HEK293 (cell line): ENCODE measurements at regions not wholly inside any gene's neighbourhood (a gene's known extent, or its start where the extent isn't known, plus 50 kb on each side); places are given as distances from the start of the nearest gene placed in this dataset.

Experiments used
- FEZF1 ChIP-seq: fragments of 450-650 bp; formaldehyde crosslinking; IDR thresholded peaks from 2 replicates; pipeline ENCODE4 v1.5.1; 2016; ENCODE audit warnings: missing biosample characterization, missing genetic modification characterization
- GLIS1 ChIP-seq: fragments of 450-650 bp; formaldehyde crosslinking; IDR thresholded peaks from 2 replicates; pipeline ENCODE4 v1.5.1; 2016; ENCODE audit warnings: missing biosample characterization, missing genetic modification characterization
- HOXD13 ChIP-seq: sonication (generic); formaldehyde crosslinking; IDR thresholded peaks from 2 replicates; pipeline ENCODE4 v1.8.0; 2022; ENCODE audit warnings: missing genetic modification reagents, borderline replicate concordance
- KLF1 ChIP-seq: fragments of 450-650 bp; formaldehyde crosslinking; IDR thresholded peaks from 2 replicates; pipeline ENCODE4 v1.5.1; 2016; ENCODE audit warnings: missing biosample characterization, missing genetic modification characterization
- KLF16 ChIP-seq: fragments of 450-650 bp; formaldehyde crosslinking; IDR thresholded peaks from 2 replicates; pipeline ENCODE4 v1.5.1; 2017; ENCODE audit warnings: missing biosample characterization, missing genetic modification characterization
- KLF8 ChIP-seq: fragments of 450-650 bp; formaldehyde crosslinking; IDR thresholded peaks from 2 replicates; pipeline ENCODE4 v1.5.1; 2016; ENCODE audit warnings: missing biosample characterization, missing genetic modification characterization
- OSR2 ChIP-seq: fragments of 450-650 bp; formaldehyde crosslinking; IDR thresholded peaks from 2 replicates; pipeline ENCODE4 v1.5.1; 2016; ENCODE audit warnings: missing biosample characterization, missing genetic modification characterization
- PRDM1 ChIP-seq: fragments of 450-650 bp; formaldehyde crosslinking; IDR thresholded peaks from 2 replicates; pipeline ENCODE4; 2016; ENCODE audit warnings: missing biosample characterization, missing genetic modification characterization
- SP7 ChIP-seq: fragments of 450-650 bp; formaldehyde crosslinking; IDR thresholded peaks from 2 replicates; pipeline ENCODE4 v1.5.1; 2016; ENCODE audit warnings: missing biosample characterization, missing genetic modification characterization
- TCF7L2 ChIP-seq: IDR thresholded peaks from 2 replicates; pipeline ENCODE4 v1.6.1; 2011; ENCODE audit warnings: low read depth, mild to moderate bottlenecking, inconsistent platforms, low read length, moderate library complexity, borderline replicate concordance
- YY1 ChIP-seq: fragments of 450-650 bp; formaldehyde crosslinking; IDR thresholded peaks from 2 replicates; pipeline ENCODE4 v1.5.1; 2018; ENCODE audit warnings: missing biosample characterization, missing genetic modification characterization
- ZFP3 ChIP-seq: fragments of 450-650 bp; formaldehyde crosslinking; IDR thresholded peaks from 2 replicates; pipeline ENCODE4 v1.5.1; 2016; ENCODE audit warnings: low read depth, missing biosample characterization, missing genetic modification characterization
- ZNF155 ChIP-seq: fragments of 450-650 bp; formaldehyde crosslinking; IDR thresholded peaks from 2 replicates; pipeline ENCODE4 v1.5.1; 2016; ENCODE audit warnings: missing biosample characterization, missing genetic modification characterization
- ZNF239 ChIP-seq: fragments of 450-650 bp; formaldehyde crosslinking; IDR thresholded peaks from 2 replicates; pipeline ENCODE4 v1.5.1; 2016; ENCODE audit warnings: missing biosample characterization, missing genetic modification characterization
- ZNF292 ChIP-seq: fragments of 450-650 bp; formaldehyde crosslinking; IDR thresholded peaks from 2 replicates; pipeline ENCODE4 v1.5.1; 2016; ENCODE audit warnings: low read depth, missing biosample characterization, missing genetic modification characterization, borderline replicate concordance
- ZNF335 ChIP-seq: fragments of 450-650 bp; formaldehyde crosslinking; conservative IDR thresholded peaks from 2 replicates; pipeline ENCODE4 v1.5.1; 2016; ENCODE audit warnings: missing biosample characterization, missing genetic modification characterization
- ZNF341 ChIP-seq: fragments of 450-650 bp; formaldehyde crosslinking; IDR thresholded peaks from 2 replicates; pipeline ENCODE4; 2016; ENCODE audit warnings: low read depth, missing biosample characterization, missing genetic modification characterization
- ZNF354C ChIP-seq: fragments of 450-650 bp; formaldehyde crosslinking; IDR thresholded peaks from 2 replicates; pipeline ENCODE4 v1.5.1; 2016; ENCODE audit warnings: missing biosample characterization, missing genetic modification characterization, low read depth, borderline replicate concordance
- ZNF398 ChIP-seq: fragments of 450-650 bp; formaldehyde crosslinking; IDR thresholded peaks from 2 replicates; pipeline ENCODE4 v1.5.1; 2017; ENCODE audit warnings: missing biosample characterization, missing genetic modification characterization
- ZNF423 ChIP-seq: fragments of 450-650 bp; formaldehyde crosslinking; IDR thresholded peaks from 2 replicates; pipeline ENCODE4 v1.5.1; 2016; ENCODE audit warnings: missing biosample characterization, missing genetic modification characterization
- ZNF514 ChIP-seq: fragments of 450-650 bp; formaldehyde crosslinking; IDR thresholded peaks from 2 replicates; pipeline ENCODE4 v1.5.1; 2016; ENCODE audit warnings: missing biosample characterization, missing genetic modification characterization
- ZNF529 ChIP-seq: fragments of 450-650 bp; formaldehyde crosslinking; IDR thresholded peaks from 2 replicates; pipeline ENCODE4 v1.5.1; 2017; ENCODE audit warnings: missing genetic modification characterization, missing biosample characterization; ENCODE audit not compliant: insufficient replicate concordance
- ZNF585B ChIP-seq: fragments of 450-650 bp; formaldehyde crosslinking; IDR thresholded peaks from 2 replicates; pipeline ENCODE4 v1.5.1; 2016; ENCODE audit warnings: missing biosample characterization, missing genetic modification characterization
- ZNF629 ChIP-seq: fragments of 450-650 bp; formaldehyde crosslinking; IDR thresholded peaks from 2 replicates; pipeline ENCODE4 v1.5.1; 2017; ENCODE audit warnings: missing biosample characterization, missing genetic modification characterization
- ZNF792 ChIP-seq: fragments of 450-650 bp; formaldehyde crosslinking; IDR thresholded peaks from 2 replicates; pipeline ENCODE4 v1.5.1; 2016; ENCODE audit warnings: missing biosample characterization, missing genetic modification characterization
- ZSCAN4 ChIP-seq: fragments of 450-650 bp; formaldehyde crosslinking; IDR thresholded peaks from 2 replicates; pipeline ENCODE4 v1.5.1; 2017; ENCODE audit warnings: missing biosample characterization, missing genetic modification characterization
- ZXDB ChIP-seq: fragments of 450-650 bp; formaldehyde crosslinking; IDR thresholded peaks from 2 replicates; pipeline ENCODE4 v1.5.1; 2016; ENCODE audit warnings: missing biosample characterization, missing genetic modification characterization
- TF ChIP-seq, protein P1 (sequence below): fragments of 450-650 bp; formaldehyde crosslinking; IDR thresholded peaks from 2 replicates; pipeline ENCODE4 v1.5.1; 2016; ENCODE audit warnings: missing biosample characterization, missing genetic modification characterization, borderline replicate concordance
- TF ChIP-seq, protein P2 (sequence below): fragments of 450-650 bp; formaldehyde crosslinking; IDR thresholded peaks from 2 replicates; pipeline ENCODE4 v1.5.1; 2017; ENCODE audit warnings: missing biosample characterization, mild to moderate bottlenecking, missing genetic modification characterization, moderate library complexity
- TF ChIP-seq, protein P3 (sequence below): fragments of 450-650 bp; formaldehyde crosslinking; IDR thresholded peaks from 2 replicates; pipeline ENCODE4 v1.5.1; 2016; ENCODE audit warnings: missing biosample characterization, missing genetic modification characterization
- TF ChIP-seq, protein P4 (sequence below): fragments of 450-650 bp; formaldehyde crosslinking; IDR thresholded peaks from 2 replicates; pipeline ENCODE4 v1.5.1; 2016; ENCODE audit warnings: missing biosample characterization, missing genetic modification characterization

GRCh38 chr1:232577772-232578171, 52.2 kb downstream of the SIPA1L2 start (continued):
- TF ChIP-seq, protein P1, sequence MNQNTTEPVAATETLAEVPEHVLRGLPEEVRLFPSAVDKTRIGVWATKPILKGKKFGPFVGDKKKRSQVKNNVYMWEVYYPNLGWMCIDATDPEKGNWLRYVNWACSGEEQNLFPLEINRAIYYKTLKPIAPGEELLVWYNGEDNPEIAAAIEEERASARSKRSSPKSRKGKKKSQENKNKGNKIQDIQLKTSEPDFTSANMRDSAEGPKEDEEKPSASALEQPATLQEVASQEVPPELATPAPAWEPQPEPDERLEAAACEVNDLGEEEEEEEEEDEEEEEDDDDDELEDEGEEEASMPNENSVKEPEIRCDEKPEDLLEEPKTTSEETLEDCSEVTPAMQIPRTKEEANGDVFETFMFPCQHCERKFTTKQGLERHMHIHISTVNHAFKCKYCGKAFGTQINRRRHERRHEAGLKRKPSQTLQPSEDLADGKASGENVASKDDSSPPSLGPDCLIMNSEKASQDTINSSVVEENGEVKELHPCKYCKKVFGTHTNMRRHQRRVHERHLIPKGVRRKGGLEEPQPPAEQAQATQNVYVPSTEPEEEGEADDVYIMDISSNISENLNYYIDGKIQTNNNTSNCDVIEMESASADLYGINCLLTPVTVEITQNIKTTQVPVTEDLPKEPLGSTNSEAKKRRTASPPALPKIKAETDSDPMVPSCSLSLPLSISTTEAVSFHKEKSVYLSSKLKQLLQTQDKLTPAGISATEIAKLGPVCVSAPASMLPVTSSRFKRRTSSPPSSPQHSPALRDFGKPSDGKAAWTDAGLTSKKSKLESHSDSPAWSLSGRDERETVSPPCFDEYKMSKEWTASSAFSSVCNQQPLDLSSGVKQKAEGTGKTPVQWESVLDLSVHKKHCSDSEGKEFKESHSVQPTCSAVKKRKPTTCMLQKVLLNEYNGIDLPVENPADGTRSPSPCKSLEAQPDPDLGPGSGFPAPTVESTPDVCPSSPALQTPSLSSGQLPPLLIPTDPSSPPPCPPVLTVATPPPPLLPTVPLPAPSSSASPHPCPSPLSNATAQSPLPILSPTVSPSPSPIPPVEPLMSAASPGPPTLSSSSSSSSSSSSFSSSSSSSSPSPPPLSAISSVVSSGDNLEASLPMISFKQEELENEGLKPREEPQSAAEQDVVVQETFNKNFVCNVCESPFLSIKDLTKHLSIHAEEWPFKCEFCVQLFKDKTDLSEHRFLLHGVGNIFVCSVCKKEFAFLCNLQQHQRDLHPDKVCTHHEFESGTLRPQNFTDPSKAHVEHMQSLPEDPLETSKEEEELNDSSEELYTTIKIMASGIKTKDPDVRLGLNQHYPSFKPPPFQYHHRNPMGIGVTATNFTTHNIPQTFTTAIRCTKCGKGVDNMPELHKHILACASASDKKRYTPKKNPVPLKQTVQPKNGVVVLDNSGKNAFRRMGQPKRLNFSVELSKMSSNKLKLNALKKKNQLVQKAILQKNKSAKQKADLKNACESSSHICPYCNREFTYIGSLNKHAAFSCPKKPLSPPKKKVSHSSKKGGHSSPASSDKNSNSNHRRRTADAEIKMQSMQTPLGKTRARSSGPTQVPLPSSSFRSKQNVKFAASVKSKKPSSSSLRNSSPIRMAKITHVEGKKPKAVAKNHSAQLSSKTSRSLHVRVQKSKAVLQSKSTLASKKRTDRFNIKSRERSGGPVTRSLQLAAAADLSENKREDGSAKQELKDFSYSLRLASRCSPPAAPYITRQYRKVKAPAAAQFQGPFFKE (tag by site-specific recombination), result no peak
- TF ChIP-seq KLF8, result no peak
- no peak for TF ChIP-seq ZNF398 (tag by site-specific recombination)
- TF ChIP-seq KLF16, result no peak
- no peak for TF ChIP-seq ZNF239
- 0 out of 2 replicates have a peak, but pooled peaks have one; percentile 29 for TF ChIP-seq ZNF423
- TF ChIP-seq OSR2, result peak; percentile 56; the same call in 1 of the 2 replicates
- TF ChIP-seq SP7 (tag by site-specific recombination), result no peak
- peak; percentile 74 for TF ChIP-seq KLF1 (tag by site-specific recombination)
- no peak for TF ChIP-seq ZXDB
- TF ChIP-seq FEZF1 (tag by site-specific recombination), result peak; percentile 71
- no peak for TF ChIP-seq ZNF155
- TF ChIP-seq ZNF792 (tag by site-specific recombination), result no peak
- no peak for TF ChIP-seq PRDM1 (tag by site-specific recombination)
- TF ChIP-seq, protein P2, sequence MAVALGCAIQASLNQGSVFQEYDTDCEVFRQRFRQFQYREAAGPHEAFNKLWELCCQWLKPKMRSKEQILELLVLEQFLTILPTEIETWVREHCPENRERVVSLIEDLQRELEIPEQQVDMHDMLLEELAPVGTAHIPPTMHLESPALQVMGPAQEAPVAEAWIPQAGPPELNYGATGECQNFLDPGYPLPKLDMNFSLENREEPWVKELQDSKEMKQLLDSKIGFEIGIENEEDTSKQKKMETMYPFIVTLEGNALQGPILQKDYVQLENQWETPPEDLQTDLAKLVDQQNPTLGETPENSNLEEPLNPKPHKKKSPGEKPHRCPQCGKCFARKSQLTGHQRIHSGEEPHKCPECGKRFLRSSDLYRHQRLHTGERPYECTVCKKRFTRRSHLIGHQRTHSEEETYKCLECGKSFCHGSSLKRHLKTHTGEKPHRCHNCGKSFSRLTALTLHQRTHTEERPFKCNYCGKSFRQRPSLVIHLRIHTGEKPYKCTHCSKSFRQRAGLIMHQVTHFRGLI, result peak; percentile 94
- no peak for TF ChIP-seq ZNF585B (tag by site-specific recombination)
- TF ChIP-seq, protein P3, sequence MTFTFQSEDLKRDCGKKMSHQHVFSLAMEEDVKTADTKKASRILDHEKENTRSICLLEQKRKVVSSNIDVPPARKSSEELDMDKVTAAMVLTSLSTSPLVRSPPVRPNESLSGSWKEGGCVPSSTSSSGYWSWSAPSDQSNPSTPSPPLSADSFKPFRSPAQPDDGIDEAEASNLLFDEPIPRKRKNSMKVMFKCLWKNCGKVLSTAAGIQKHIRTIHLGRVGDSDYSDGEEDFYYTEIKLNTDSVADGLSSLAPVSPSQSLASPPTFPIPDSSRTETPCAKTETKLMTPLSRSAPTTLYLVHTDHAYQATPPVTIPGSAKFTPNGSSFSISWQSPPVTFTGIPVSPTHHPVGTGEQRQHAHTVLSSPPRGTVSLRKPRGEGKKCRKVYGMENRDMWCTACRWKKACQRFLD (tag by site-specific recombination), result no peak
- TF ChIP-seq ZNF529 (tag by site-specific recombination), result no peak
- no peak for TF ChIP-seq ZNF514 (tag by site-specific recombination)
- TF ChIP-seq ZNF629, result no peak
- TF ChIP-seq TCF7L2, result peak; percentile 81
- TF ChIP-seq, protein P4, sequence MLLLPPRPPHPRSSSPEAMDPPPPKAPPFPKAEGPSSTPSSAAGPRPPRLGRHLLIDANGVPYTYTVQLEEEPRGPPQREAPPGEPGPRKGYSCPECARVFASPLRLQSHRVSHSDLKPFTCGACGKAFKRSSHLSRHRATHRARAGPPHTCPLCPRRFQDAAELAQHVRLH (tag by site-specific recombination), result 0 out of 2 replicates have a peak, but pooled peaks have one; percentile 30
- no peak for TF ChIP-seq ZFP3
- no peak for TF ChIP-seq HOXD13 (CRISPR knock-in tag)
- no peak for TF ChIP-seq ZNF292 (tag by site-specific recombination)
- no peak for TF ChIP-seq ZNF354C
- no peak for TF ChIP-seq GLIS1 (tag by site-specific recombination)
- no peak for TF ChIP-seq YY1 (tag by site-specific recombination)
- TF ChIP-seq ZSCAN4 (tag by site-specific recombination), result no peak
- no peak for TF ChIP-seq ZNF335
- TF ChIP-seq ZNF341 (tag by site-specific recombination), result no peak
